Sigmoid colon (tissue), 4 donors: ENCODE measurements at regions not wholly inside any gene's neighbourhood (a gene's known extent, or its start where the extent isn't known, plus 50 kb on each side); places are given as distances from the start of the nearest gene placed in this dataset.

Source experiments
- EP300 ChIP-seq, 4 donors: sonication (generic); formaldehyde crosslinking; IDR thresholded peaks; one replicate each; pipeline ENCODE4 v1.6.1; 2017; ENCODE audit warnings: antibody characterized with exemption in 4 of 4
- POLR2A ChIP-seq, 2 donors: fragments of 450-650 bp; IDR thresholded peaks; one replicate each; pipeline ENCODE4 v1.6.1; 2016; ENCODE audit warnings: antibody characterized with exemption in 2 of 2, mild to moderate bottlenecking in 2 of 2, moderate library complexity in 2 of 2
- POLR2AphosphoS5 ChIP-seq, 4 donors: sonication (generic); formaldehyde crosslinking; IDR thresholded peaks; one replicate each; pipeline ENCODE4 v1.6.1; 2017; ENCODE audit warnings: antibody characterized with exemption in 4 of 4
- TF ChIP-seq, protein P1 (sequence below), 4 experiments: fragments of 450-650 bp in 3 of 4; fragments of 200-600 bp in 1 of 4; IDR thresholded peaks; one replicate each; pipeline ENCODE4 v1.5.1; 2016 to 2019; ENCODE audit warnings: antibody characterized with exemption in 4 of 4, mild to moderate bottlenecking in 3 of 4, moderate library complexity in 2 of 4

DNA sequence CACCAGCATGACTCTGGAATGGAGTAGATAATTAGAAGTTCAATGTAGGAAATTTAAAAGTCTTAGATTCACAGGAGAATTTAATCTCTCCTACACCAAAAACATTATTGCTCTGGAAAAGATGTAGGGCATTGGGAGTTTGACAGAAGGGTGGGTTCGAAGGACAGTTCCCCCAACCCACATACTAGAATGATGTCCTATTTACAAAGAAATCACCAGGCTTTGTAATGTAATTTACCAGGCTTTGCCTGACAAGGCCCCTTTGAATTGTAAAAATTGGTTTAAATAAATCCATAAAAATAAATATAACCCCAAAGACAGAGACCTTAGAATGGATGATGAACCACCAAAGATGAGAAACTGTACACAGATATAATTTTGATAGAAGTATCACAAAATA lies 399.2 kb upstream of the GRID2 start:
- TF ChIP-seq, protein P1, sequence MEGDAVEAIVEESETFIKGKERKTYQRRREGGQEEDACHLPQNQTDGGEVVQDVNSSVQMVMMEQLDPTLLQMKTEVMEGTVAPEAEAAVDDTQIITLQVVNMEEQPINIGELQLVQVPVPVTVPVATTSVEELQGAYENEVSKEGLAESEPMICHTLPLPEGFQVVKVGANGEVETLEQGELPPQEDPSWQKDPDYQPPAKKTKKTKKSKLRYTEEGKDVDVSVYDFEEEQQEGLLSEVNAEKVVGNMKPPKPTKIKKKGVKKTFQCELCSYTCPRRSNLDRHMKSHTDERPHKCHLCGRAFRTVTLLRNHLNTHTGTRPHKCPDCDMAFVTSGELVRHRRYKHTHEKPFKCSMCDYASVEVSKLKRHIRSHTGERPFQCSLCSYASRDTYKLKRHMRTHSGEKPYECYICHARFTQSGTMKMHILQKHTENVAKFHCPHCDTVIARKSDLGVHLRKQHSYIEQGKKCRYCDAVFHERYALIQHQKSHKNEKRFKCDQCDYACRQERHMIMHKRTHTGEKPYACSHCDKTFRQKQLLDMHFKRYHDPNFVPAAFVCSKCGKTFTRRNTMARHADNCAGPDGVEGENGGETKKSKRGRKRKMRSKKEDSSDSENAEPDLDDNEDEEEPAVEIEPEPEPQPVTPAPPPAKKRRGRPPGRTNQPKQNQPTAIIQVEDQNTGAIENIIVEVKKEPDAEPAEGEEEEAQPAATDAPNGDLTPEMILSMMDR (IDR thresholded peaks at IDR 0.05), result no peak
- TF ChIP-seq EP300 (IDR thresholded peaks at IDR 0.05), result no peak
- TF ChIP-seq POLR2A (IDR thresholded peaks at IDR 0.05), result no peak
- TF ChIP-seq POLR2AphosphoS5 (IDR thresholded peaks at IDR 0.05), result no peak
